Kidney epithelial cell (primary cell): ENCODE measurements at regions not wholly inside any gene's neighbourhood (a gene's known extent, or its start where the extent isn't known, plus 50 kb on each side); places are given as distances from the start of the nearest gene placed in this dataset.

ENCODE experiments used
- DNase-seq: peaks from one replicate; pipeline ENCODE4 v3.0.0-alpha.2; 2010; ENCODE audit warnings: low read depth
- H3K27me3 ChIP-seq: 2 replicates; pipeline ENCODE4 v1.6.0; 2011; ENCODE audit warnings: low read length; ENCODE audit not compliant: control insufficient read depth, insufficient read depth
- H3K36me3 ChIP-seq: 2 replicates; pipeline ENCODE4 v1.5.1; 2011; ENCODE audit warnings: low read length; ENCODE audit not compliant: control insufficient read depth, insufficient read depth
- H3K4me3 ChIP-seq: 2 replicates; pipeline ENCODE4 v1.5.1; 2011; ENCODE audit warnings: low read depth, mild to moderate bottlenecking, control low read depth, low read length
- CTCF ChIP-seq: IDR thresholded peaks from 2 replicates; pipeline ENCODE4 v1.5.1; 2011; ENCODE audit warnings: mild to moderate bottlenecking, moderate library complexity, low read length, control low read depth, inconsistent platforms; ENCODE audit not compliant: insufficient read depth, poor library complexity, severe bottlenecking

GRCh38 chr13:85283408-85283807 is 515.8 kb downstream of the SLITRK6 start:
- Histone ChIP-seq H3K27me3 (no peaks in the 10 kb centered on the region), H3K4me3 (no peak overlapping the region), H3K36me3 (no peaks in the 10 kb centered on the region)
- no peak for TF ChIP-seq CTCF
- DNase-seq: no peak

DNA sequence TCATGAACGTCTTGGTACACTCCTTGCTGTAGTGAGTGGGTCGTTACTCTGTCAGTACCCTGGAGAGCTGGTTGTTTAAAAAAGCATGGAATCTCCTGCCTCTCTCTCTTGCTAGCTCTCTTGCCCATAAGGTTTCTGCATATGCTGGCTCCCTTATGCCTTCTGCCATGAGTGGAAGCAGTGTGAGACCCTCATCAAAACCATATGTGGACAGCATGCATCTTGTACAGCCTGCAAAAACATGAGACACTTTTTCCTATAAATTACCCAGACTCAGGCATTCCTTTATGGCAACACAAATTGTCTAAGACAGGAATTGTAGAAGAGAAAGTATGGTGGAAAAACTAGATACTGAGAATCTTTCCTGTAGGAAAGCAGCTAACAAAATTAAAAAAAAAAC is 516.3 kb downstream of the SLITRK6 start:
- no peak for TF ChIP-seq CTCF
- Histone ChIP-seq H3K27me3 (no peaks in the 10 kb centered on the region), H3K4me3 (no peak overlapping the region), H3K36me3 (no peaks in the 10 kb centered on the region)
- no peak for DNase-seq

- no peak for TF ChIP-seq CTCF
- no peak for DNase-seq
- H3K36me3 ChIP-seq: no peaks in the 10 kb centered on the region
- H3K4me3 ChIP-seq: no peak overlapping the region
- no peaks in the 10 kb centered on the region for H3K27me3 ChIP-seq
Measured at GRCh38 chr13:85278851-85279250, 520.4 kb downstream of the SLITRK6 start.

- peak; percentile 23 for DNase-seq
- H3K27me3 ChIP-seq: no peaks in the 10 kb centered on the region
- no peak overlapping the region for H3K4me3 ChIP-seq
- H3K36me3 ChIP-seq: no peaks in the 10 kb centered on the region
- no peak for TF ChIP-seq CTCF
Measured at GRCh38 chr13:85277748-85278147, 521.5 kb downstream of the SLITRK6 start.

GRCh38 chr13:85266771-85267170 is 532.4 kb downstream of the SLITRK6 start:
- H3K27me3 ChIP-seq: no peaks in the 10 kb centered on the region
- H3K36me3 ChIP-seq: no peaks in the 10 kb centered on the region
- TF ChIP-seq CTCF: no peak
- H3K4me3 ChIP-seq: no peak overlapping the region
- no peak for DNase-seq

DNA sequence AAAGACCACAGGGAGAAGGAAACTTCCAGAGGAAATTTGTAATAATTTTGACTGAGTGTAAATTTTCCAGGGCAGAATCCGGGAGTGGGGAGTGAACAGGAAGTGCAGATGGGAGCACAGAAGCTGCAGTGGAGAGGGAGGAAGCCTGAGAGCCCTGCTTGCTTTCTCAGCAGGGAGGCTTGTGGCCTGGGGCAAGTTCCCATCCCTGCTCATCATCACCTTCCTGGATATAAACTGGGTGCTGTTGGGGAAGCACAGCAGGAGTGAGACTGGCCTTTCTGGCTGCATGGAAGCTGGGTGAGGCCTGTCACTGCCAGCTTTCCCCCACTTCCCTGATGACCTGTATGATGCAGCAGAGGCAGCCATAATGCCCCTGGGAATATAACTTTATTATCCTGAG is 532.9 kb downstream of the SLITRK6 start:
- DNase-seq: no peak
- Histone ChIP-seq H3K36me3 (no peaks in the 10 kb centered on the region), H3K27me3 (no peaks in the 10 kb centered on the region), H3K4me3 (no peak overlapping the region)
- no peak for TF ChIP-seq CTCF
